Coronary artery (tissue), 2 donors: ENCODE measurements at regions not wholly inside any gene's neighbourhood (a gene's known extent, or its start where the extent isn't known, plus 50 kb on each side); places are given as distances from the start of the nearest gene placed in this dataset.
A peak's percentile ranks its signal among the peaks of the same experiment; 100 is the strongest.

Experiments used
- DNase-seq: peaks from one replicate; pipeline ENCODE4 v3.0.0-alpha.2; 2017; ENCODE audit warnings: low spot score
- H3K27ac ChIP-seq, 2 donors: fragments of 200-600 bp; sonication (generic); one replicate each; pipeline ENCODE4 v1.5.1; 2016 to 2019
- H3K4me3 ChIP-seq: fragments of 200-600 bp; sonication (generic); 2 replicates; pipeline ENCODE4 v1.5.1; 2016; ENCODE audit warnings: mild to moderate bottlenecking, moderate library complexity
- CTCF ChIP-seq: fragments of 200-600 bp; sonication (generic); IDR thresholded peaks from one replicate; pipeline ENCODE4 v1.5.1; 2019; ENCODE audit warnings: antibody characterized with exemption

GRCh38 chr4:175988511-175988910, 77.1 kb upstream of the WDR17 start:
- H3K27ac ChIP-seq, result no peak overlapping the region

GRCh38 chr4:175996206-175996605, 69.4 kb upstream of the WDR17 start:
- Histone ChIP-seq H3K27ac (no peak overlapping the region), H3K4me3 (no peak overlapping the region)
- no peak for TF ChIP-seq CTCF

More at GRCh38 chr4:175988511-175988910, 77.1 kb upstream of the WDR17 start:
- no peak for TF ChIP-seq CTCF
- no peak for DNase-seq
- H3K4me3 ChIP-seq, result no peak overlapping the region

GRCh38 chr4:175997291-175997690, 68.3 kb upstream of the WDR17 start:
- TF ChIP-seq CTCF, result no peak
- Histone ChIP-seq H3K27ac (no peak overlapping the region), H3K4me3 (no peak overlapping the region)
- no peak for DNase-seq

More at GRCh38 chr4:175996206-175996605, 69.4 kb upstream of the WDR17 start:
- DNase-seq, result no peak

GRCh38 chr4:175998782-175999181, 66.9 kb upstream of the WDR17 start:
- no peak for DNase-seq
- Histone ChIP-seq H3K27ac (no peak overlapping the region), H3K4me3 (no peak overlapping the region)
- no peak for TF ChIP-seq CTCF

- no peak for DNase-seq
- no peak overlapping the region for H3K27ac ChIP-seq
- H3K4me3 ChIP-seq, result no peak overlapping the region
- no peak for TF ChIP-seq CTCF
Measured at GRCh38 chr4:175999944-176000343, 65.7 kb upstream of the WDR17 start.

- DNase-seq, result no peak
- peak overlapping the region in 1 of 2 donors; percentile 0 for H3K27ac ChIP-seq
- TF ChIP-seq CTCF, result no peak
- H3K4me3 ChIP-seq, result peak overlapping the region; percentile 72
Measured at GRCh38 chr4:176001151-176002006, 64.3 kb upstream of the WDR17 start.
